HEK293 (cell line): ENCODE measurements at regions not wholly inside any gene's neighbourhood (a gene's known extent, or its start where the extent isn't known, plus 50 kb on each side); places are given as distances from the start of the nearest gene placed in this dataset.

Experiments
- CTCF ChIA-PET: fragments of 350-600 bp; formaldehyde crosslinking; extraction: SDS; loops from one replicate; lab custom pipeline; 2021; ENCODE audit warnings: antibody characterized with exemption; lab: Yijun Ruan, JAX
- POLR2A ChIA-PET: fragments of 300-600 bp; formaldehyde crosslinking; extraction: SDS; loops from one replicate; lab custom pipeline; 2020; ENCODE audit warnings: antibody characterized with exemption, inconsistent platforms; lab: Yijun Ruan, JAX
- H3K27ac ChIP-seq: fragments of 200-500 bp; sonication (Bioruptor generic); 2 replicates; pipeline ENCODE4 v1.5.1; 2014; ENCODE audit warnings: low read depth, low read length, control low read depth, inconsistent platforms; ENCODE audit errors: extremely low read depth
- H3K36me3 ChIP-seq, 2 experiments: fragments of 200-500 bp in 1 of 2; sonication (Bioruptor generic) in 1 of 2; 1 replicate in 1 of 2; 2 replicates in 1 of 2; pipeline ENCODE4 v1.5.1; 2014 to 2017; ENCODE audit warnings: inconsistent platforms in 2 of 2, low read length in 2 of 2; ENCODE audit not compliant: control insufficient read depth in 2 of 2, insufficient read depth in 1 of 2
- H3K4me1 ChIP-seq: fragments of 200-500 bp; sonication (Bioruptor generic); 2 replicates; pipeline ENCODE4 v1.5.1; 2014; ENCODE audit warnings: mild to moderate bottlenecking, low read length, inconsistent platforms; ENCODE audit not compliant: control insufficient read depth, insufficient read depth
- H3K4me3 ChIP-seq: 2 replicates; pipeline ENCODE4 v1.5.1; 2011; ENCODE audit warnings: low read depth, mild to moderate bottlenecking, control low read depth, low read length, moderate library complexity
- H3K9me3 ChIP-seq: fragments of 200-500 bp; sonication (Bioruptor generic); 2 replicates; pipeline ENCODE4 v1.5.1; 2014; ENCODE audit warnings: low read depth, low read length, inconsistent platforms; ENCODE audit not compliant: control insufficient read depth, insufficient read depth
- HOXD13 ChIP-seq: sonication (generic); formaldehyde crosslinking; IDR thresholded peaks from 2 replicates; pipeline ENCODE4 v1.8.0; 2022; ENCODE audit warnings: missing genetic modification reagents, borderline replicate concordance
- KLF9 ChIP-seq: fragments of 450-650 bp; formaldehyde crosslinking; IDR thresholded peaks from 2 replicates; pipeline ENCODE4 v1.5.1; 2016; ENCODE audit warnings: missing biosample characterization, missing genetic modification characterization, low read depth
- REPIN1 ChIP-seq: fragments of 450-650 bp; formaldehyde crosslinking; IDR thresholded peaks from 2 replicates; pipeline ENCODE4 v1.5.1; 2017; ENCODE audit warnings: missing biosample characterization, missing genetic modification characterization, low read depth
- SCRT2 ChIP-seq: fragments of 450-650 bp; formaldehyde crosslinking; IDR thresholded peaks from 2 replicates; pipeline ENCODE4 v1.5.1; 2016; ENCODE audit warnings: missing biosample characterization, missing genetic modification characterization
- WT1 ChIP-seq: fragments of 450-650 bp; formaldehyde crosslinking; IDR thresholded peaks from 2 replicates; pipeline ENCODE4 v1.5.1; 2016; ENCODE audit warnings: missing biosample characterization, missing genetic modification characterization
- ZBTB20 ChIP-seq: fragments of 450-650 bp; formaldehyde crosslinking; IDR thresholded peaks from 2 replicates; pipeline ENCODE4 v1.5.1; 2016; ENCODE audit warnings: missing biosample characterization, missing genetic modification characterization
- ZBTB8A ChIP-seq: fragments of 450-650 bp; formaldehyde crosslinking; IDR thresholded peaks from 2 replicates; pipeline ENCODE4 v1.5.1; 2016; ENCODE audit warnings: missing biosample characterization, missing genetic modification characterization
- ZFHX2 ChIP-seq: fragments of 450-650 bp; formaldehyde crosslinking; conservative IDR thresholded peaks from 2 replicates; pipeline ENCODE4 v1.5.1; 2016; ENCODE audit warnings: missing biosample characterization, missing genetic modification characterization
- ZFP3 ChIP-seq: fragments of 450-650 bp; formaldehyde crosslinking; IDR thresholded peaks from 2 replicates; pipeline ENCODE4 v1.5.1; 2016; ENCODE audit warnings: low read depth, missing biosample characterization, missing genetic modification characterization
- ZFP41 ChIP-seq: fragments of 450-650 bp; formaldehyde crosslinking; IDR thresholded peaks from 2 replicates; pipeline ENCODE4 v1.5.1; 2016; ENCODE audit warnings: missing biosample characterization, missing genetic modification characterization, borderline replicate concordance
- ZNF146 ChIP-seq: fragments of 450-650 bp; formaldehyde crosslinking; IDR thresholded peaks from 2 replicates; pipeline ENCODE4 v1.5.1; 2016; ENCODE audit warnings: missing biosample characterization, missing genetic modification characterization
- ZNF174 ChIP-seq: fragments of 450-650 bp; formaldehyde crosslinking; IDR thresholded peaks from 2 replicates; pipeline ENCODE4 v1.5.0; 2017; ENCODE audit warnings: missing biosample characterization, mild to moderate bottlenecking, missing genetic modification characterization
- ZNF19 ChIP-seq: fragments of 450-650 bp; formaldehyde crosslinking; IDR thresholded peaks from 2 replicates; pipeline ENCODE4; 2016; ENCODE audit warnings: missing biosample characterization, missing genetic modification characterization, low read depth
- ZNF223 ChIP-seq: fragments of 450-650 bp; formaldehyde crosslinking; IDR thresholded peaks from 2 replicates; pipeline ENCODE4 v1.5.1; 2016; ENCODE audit warnings: missing biosample characterization, missing genetic modification characterization
- ZNF571 ChIP-seq: fragments of 450-650 bp; formaldehyde crosslinking; IDR thresholded peaks from 2 replicates; pipeline ENCODE4 v1.5.0; 2017; ENCODE audit warnings: missing biosample characterization, missing genetic modification characterization
- ZNF596 ChIP-seq: fragments of 450-650 bp; IDR thresholded peaks from 2 replicates; pipeline ENCODE4 v1.5.0; 2018; ENCODE audit warnings: missing biosample characterization, mild to moderate bottlenecking, missing genetic modification characterization, moderate library complexity
- ZNF610 ChIP-seq: fragments of 450-650 bp; formaldehyde crosslinking; IDR thresholded peaks from 2 replicates; pipeline ENCODE4 v1.5.1; 2016; ENCODE audit warnings: missing biosample characterization, missing genetic modification characterization, borderline replicate concordance
- ZNF654 ChIP-seq: fragments of 450-650 bp; formaldehyde crosslinking; IDR thresholded peaks from 2 replicates; pipeline ENCODE4 v1.5.1; 2016; ENCODE audit warnings: low read depth, missing biosample characterization, missing genetic modification characterization
- ZNF701 ChIP-seq: fragments of 450-650 bp; formaldehyde crosslinking; IDR thresholded peaks from 2 replicates; pipeline ENCODE4 v1.5.1; 2016; ENCODE audit warnings: missing biosample characterization, missing genetic modification characterization
- ZSCAN30 ChIP-seq: fragments of 450-650 bp; IDR thresholded peaks from 2 replicates; pipeline ENCODE4 v1.5.1; 2018; ENCODE audit warnings: missing biosample characterization, mild to moderate bottlenecking, missing genetic modification characterization, moderate library complexity
- TF ChIP-seq, protein P1 (sequence below): fragments of 450-650 bp; formaldehyde crosslinking; IDR thresholded peaks from 2 replicates; pipeline ENCODE4 v1.5.0; 2017; ENCODE audit warnings: missing biosample characterization, missing genetic modification characterization, borderline replicate concordance
- TF ChIP-seq, protein P2 (sequence below): sonication (generic); formaldehyde crosslinking; IDR thresholded peaks from 2 replicates; pipeline ENCODE4 v1.8.1; 2022; ENCODE audit warnings: mild to moderate bottlenecking, moderate library complexity, missing genetic modification reagents
- TF ChIP-seq, protein P3 (sequence below): fragments of 450-650 bp; formaldehyde crosslinking; IDR thresholded peaks from 2 replicates; pipeline ENCODE4 v1.5.1; 2016; ENCODE audit warnings: missing biosample characterization, missing genetic modification characterization
- TF ChIP-seq, protein P4 (sequence below): fragments of 450-650 bp; formaldehyde crosslinking; optimal IDR thresholded peaks from 2 replicates; pipeline ENCODE3; 2016; ENCODE audit warnings: missing biosample characterization, mild to moderate bottlenecking, missing genetic modification characterization
- TF ChIP-seq, protein P5 (sequence below): fragments of 450-650 bp; formaldehyde crosslinking; IDR thresholded peaks from 2 replicates; pipeline ENCODE4 v1.5.1; 2016; ENCODE audit warnings: missing biosample characterization, missing genetic modification characterization
- TF ChIP-seq, protein P6 (sequence below): IDR thresholded peaks from 2 replicates; pipeline ENCODE4 v1.6.1; 2011; ENCODE audit warnings: mild to moderate bottlenecking, low read depth, low read length, borderline replicate concordance

DNA sequence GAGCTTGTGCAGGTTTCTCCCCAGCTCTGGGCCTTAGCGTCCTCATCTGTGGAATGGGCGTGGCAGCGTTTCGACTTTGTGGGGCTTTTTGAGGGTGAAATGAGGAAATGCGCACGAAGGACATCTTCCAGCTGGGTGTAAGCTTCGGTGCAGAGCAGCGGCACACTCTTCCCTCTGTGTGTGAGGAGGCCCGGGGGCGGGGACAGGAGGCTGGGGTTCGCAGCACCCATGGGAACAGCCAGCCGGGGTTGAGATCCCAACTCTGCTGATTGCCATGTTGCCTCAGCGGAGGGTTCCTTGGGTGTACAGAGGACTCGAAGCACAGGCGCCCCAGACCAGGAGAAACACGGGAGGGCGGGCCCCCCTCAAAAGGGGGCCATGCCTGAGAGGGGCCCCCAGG is 265.6 kb downstream of the NSG2 start:
- Histone ChIP-seq H3K9me3 (no peaks in the 10 kb centered on the region), H3K4me1 (no peaks in the 10 kb centered on the region), H3K36me3 (no peaks in the 10 kb centered on the region), H3K27ac (no peak overlapping the region), H3K4me3 (no peak overlapping the region)
- ChIA-PET POLR2A (interaction anchor here (1.2 kb wide), 1 partner anchor 265 kb away, joined by 5 read pairs; the partner anchor contains the start of gene NSG2), CTCF (interaction anchor here (0.9 to 5.3 kb wide), 25 partner anchors 8 to 696 kb away, joined by 3 to 108 read pairs (median 4); partner anchors contain the start of gene NSG2)
- no peak for TF ChIP-seq ZFP41 (tag by site-specific recombination)
- TF ChIP-seq, protein P1, sequence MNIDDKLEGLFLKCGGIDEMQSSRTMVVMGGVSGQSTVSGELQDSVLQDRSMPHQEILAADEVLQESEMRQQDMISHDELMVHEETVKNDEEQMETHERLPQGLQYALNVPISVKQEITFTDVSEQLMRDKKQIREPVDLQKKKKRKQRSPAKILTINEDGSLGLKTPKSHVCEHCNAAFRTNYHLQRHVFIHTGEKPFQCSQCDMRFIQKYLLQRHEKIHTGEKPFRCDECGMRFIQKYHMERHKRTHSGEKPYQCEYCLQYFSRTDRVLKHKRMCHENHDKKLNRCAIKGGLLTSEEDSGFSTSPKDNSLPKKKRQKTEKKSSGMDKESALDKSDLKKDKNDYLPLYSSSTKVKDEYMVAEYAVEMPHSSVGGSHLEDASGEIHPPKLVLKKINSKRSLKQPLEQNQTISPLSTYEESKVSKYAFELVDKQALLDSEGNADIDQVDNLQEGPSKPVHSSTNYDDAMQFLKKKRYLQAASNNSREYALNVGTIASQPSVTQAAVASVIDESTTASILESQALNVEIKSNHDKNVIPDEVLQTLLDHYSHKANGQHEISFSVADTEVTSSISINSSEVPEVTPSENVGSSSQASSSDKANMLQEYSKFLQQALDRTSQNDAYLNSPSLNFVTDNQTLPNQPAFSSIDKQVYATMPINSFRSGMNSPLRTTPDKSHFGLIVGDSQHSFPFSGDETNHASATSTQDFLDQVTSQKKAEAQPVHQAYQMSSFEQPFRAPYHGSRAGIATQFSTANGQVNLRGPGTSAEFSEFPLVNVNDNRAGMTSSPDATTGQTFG (tag by site-specific recombination) = no peak
- peak; percentile 71 for TF ChIP-seq KLF9
- TF ChIP-seq, protein P2, sequence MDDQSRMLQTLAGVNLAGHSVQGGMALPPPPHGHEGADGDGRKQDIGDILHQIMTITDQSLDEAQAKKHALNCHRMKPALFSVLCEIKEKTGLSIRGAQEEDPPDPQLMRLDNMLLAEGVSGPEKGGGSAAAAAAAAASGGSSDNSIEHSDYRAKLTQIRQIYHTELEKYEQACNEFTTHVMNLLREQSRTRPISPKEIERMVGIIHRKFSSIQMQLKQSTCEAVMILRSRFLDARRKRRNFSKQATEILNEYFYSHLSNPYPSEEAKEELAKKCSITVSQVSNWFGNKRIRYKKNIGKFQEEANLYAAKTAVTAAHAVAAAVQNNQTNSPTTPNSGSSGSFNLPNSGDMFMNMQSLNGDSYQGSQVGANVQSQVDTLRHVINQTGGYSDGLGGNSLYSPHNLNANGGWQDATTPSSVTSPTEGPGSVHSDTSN (CRISPR knock-in tag) = no peak

DNA sequence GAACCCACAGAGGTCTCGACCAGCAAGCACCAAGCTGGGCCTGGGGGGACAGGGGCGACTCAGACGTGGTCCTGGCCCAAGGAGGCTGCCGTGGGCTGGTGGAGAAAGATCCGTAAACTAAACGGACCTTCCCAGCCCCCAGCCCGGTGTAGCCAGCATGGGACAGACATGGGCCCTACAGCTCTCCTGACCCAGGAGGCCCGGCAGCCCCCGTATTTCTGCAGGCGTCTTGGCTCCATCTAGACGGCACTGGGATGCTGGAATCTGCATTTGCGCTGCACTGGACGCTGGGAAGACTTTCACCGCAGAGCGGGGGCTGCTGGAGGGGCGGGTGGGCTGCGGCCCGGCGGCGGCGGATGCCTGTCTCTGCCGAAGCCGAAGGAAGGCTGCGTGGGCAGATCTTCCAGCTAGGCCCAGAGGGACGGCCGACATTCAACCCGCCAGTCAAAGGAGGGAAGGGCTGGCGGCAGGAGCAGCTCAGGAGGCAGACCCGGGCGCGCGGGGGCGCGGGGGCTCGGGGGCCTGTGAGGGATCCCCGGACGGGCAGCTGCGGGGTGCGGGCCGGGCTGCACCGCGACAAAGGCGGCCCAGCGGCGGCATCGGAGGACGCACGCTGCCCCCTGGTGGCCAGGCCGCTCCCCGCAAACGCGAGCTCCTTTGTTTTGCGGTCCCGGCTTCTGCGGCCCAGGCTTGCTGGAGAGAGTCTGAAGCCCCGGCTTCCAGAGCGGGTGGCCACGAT is 266.2 kb downstream of the NSG2 start:
- ChIA-PET CTCF (interaction anchor here (0.5 to 5.3 kb wide), 44 partner anchors 8 to 695 kb away, joined by 3 to 108 read pairs (median 4); partner anchors contain the start of genes BOD1 and NSG2), POLR2A (interaction anchor here (0.6 to 1.2 kb wide), 3 partner anchors 266 to 696 kb away, joined by 3 to 7 read pairs (median 5); partner anchors contain the start of gene NSG2)
- H3K27ac ChIP-seq = no peak overlapping the region
- peak overlapping the region; percentile 39 for H3K4me3 ChIP-seq
- no peaks in the 10 kb centered on the region for H3K4me1 ChIP-seq
- H3K36me3 ChIP-seq = no peaks in the 10 kb centered on the region
- H3K9me3 ChIP-seq = no peaks in the 10 kb centered on the region
- TF ChIP-seq ZNF19 (tag by site-specific recombination) (no peak), ZFP41 (tag by site-specific recombination) (no peak), REPIN1 (no peak), ZNF610 (tag by site-specific recombination) (no peak), ZNF146 (tag by site-specific recombination) (no peak), HOXD13 (CRISPR knock-in tag) (no peak), ZNF596 (tag by site-specific recombination) (0 out of 2 replicates have a peak, but pooled peaks have one; percentile 24), ZSCAN30 (tag by site-specific recombination) (peak; percentile 61; the same call in 1 of the 2 replicates), ZBTB20 (no peak), ZBTB8A (no peak), ZNF654 (tag by site-specific recombination) (peak; percentile 35), ZFP3 (tag by site-specific recombination) (no peak), ZFHX2 (tag by site-specific recombination) (peak; percentile 73), ZNF701 (tag by site-specific recombination) (no peak), ZNF174 (tag by site-specific recombination) (no peak), ZNF571 (tag by site-specific recombination) (no peak), SCRT2 (tag by site-specific recombination) (no peak), ZNF223 (tag by site-specific recombination) (no peak), WT1 (tag by site-specific recombination) (no peak)
- TF ChIP-seq, protein P3, sequence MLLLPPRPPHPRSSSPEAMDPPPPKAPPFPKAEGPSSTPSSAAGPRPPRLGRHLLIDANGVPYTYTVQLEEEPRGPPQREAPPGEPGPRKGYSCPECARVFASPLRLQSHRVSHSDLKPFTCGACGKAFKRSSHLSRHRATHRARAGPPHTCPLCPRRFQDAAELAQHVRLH (tag by site-specific recombination) = no peak
- TF ChIP-seq, protein P4, sequence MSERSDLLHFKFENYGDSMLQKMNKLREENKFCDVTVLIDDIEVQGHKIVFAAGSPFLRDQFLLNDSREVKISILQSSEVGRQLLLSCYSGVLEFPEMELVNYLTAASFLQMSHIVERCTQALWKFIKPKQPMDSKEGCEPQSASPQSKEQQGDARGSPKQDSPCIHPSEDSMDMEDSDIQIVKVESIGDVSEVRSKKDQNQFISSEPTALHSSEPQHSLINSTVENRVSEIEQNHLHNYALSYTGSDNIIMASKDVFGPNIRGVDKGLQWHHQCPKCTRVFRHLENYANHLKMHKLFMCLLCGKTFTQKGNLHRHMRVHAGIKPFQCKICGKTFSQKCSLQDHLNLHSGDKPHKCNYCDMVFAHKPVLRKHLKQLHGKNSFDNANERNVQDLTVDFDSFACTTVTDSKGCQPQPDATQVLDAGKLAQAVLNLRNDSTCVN (tag by site-specific recombination) = peak; percentile 32
- TF ChIP-seq, protein P5, sequence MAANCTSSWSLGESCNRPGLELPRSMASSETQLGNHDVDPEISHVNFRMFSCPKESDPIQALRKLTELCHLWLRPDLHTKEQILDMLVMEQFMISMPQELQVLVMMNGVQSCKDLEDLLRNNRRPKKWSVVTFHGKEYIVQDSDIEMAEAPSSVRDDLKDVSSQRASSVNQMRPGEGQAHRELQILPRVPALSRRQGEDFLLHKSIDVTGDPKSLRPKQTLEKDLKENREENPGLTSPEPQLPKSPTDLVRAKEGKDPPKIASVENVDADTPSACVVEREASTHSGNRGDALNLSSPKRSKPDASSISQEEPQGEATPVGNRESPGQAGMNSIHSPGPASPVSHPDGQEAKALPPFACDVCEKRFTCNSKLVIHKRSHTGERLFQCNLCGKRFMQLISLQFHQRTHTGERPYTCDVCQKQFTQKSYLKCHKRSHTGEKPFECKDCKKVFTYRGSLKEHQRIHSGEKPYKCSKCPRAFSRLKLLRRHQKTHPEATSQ (tag by site-specific recombination) = no peak
- TF ChIP-seq, protein P6, sequence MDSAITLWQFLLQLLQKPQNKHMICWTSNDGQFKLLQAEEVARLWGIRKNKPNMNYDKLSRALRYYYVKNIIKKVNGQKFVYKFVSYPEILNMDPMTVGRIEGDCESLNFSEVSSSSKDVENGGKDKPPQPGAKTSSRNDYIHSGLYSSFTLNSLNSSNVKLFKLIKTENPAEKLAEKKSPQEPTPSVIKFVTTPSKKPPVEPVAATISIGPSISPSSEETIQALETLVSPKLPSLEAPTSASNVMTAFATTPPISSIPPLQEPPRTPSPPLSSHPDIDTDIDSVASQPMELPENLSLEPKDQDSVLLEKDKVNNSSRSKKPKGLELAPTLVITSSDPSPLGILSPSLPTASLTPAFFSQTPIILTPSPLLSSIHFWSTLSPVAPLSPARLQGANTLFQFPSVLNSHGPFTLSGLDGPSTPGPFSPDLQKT = no peak
